ENCODE measurements at regions not wholly inside any gene's neighbourhood (a gene's known extent, or its start where the extent isn't known, plus 50 kb on each side); places are given as distances from the start of the nearest gene placed in this dataset.

DNA sequence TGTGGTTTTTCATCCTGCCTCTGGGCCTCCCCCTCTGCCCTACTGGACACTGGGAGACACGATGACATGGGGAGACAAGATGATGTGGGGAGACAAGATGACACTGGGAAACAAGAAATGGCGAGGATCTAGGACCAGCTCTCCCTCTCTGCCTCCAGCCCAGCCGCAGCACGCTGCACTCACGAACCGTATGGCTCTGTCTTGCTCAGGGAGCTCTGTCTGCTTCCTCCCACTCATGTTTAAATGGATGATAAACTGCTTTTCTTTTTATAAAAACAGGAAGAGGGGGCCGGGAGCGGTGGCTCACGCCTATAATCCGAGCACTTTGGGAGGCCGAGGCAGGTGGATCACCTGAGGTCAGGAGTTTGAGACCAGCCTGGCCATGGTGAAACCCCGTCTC lies 73.7 kb downstream of the SPATA31D1 start:
- DNase-seq (no peak), ATAC-seq (ENCODE audit: insufficient read depth, low FRiP score) (no peak)
- Histone ChIP-seq H3K9ac (ENCODE audit: insufficient read depth in 1 of 2, low read length in 2 of 2) (no peak overlapping the region), H3K9me3 (ENCODE audit: control insufficient read depth in 4 of 4, insufficient read depth in 3 of 4, low read length in 3 of 4) (no peaks in the 10 kb centered on the region), H3K4me1 (ENCODE audit: control insufficient read depth in 5 of 5, insufficient read depth in 5 of 5, low read length in 5 of 5) (no peaks in the 10 kb centered on the region), H3K4me3 (no peak overlapping the region), H3K27ac (ENCODE audit: low read depth in 1 of 2, low read length in 1 of 2) (no peak overlapping the region), H3K27me3 (ENCODE audit: control insufficient read depth in 3 of 3, insufficient read depth in 3 of 3, low read length in 2 of 3) (no peaks in the 10 kb centered on the region), H3K36me3 (ENCODE audit: control insufficient read depth in 4 of 4, insufficient read depth in 4 of 4, low read length in 4 of 4) (no peaks in the 10 kb centered on the region)
- TF ChIP-seq, protein P1, sequence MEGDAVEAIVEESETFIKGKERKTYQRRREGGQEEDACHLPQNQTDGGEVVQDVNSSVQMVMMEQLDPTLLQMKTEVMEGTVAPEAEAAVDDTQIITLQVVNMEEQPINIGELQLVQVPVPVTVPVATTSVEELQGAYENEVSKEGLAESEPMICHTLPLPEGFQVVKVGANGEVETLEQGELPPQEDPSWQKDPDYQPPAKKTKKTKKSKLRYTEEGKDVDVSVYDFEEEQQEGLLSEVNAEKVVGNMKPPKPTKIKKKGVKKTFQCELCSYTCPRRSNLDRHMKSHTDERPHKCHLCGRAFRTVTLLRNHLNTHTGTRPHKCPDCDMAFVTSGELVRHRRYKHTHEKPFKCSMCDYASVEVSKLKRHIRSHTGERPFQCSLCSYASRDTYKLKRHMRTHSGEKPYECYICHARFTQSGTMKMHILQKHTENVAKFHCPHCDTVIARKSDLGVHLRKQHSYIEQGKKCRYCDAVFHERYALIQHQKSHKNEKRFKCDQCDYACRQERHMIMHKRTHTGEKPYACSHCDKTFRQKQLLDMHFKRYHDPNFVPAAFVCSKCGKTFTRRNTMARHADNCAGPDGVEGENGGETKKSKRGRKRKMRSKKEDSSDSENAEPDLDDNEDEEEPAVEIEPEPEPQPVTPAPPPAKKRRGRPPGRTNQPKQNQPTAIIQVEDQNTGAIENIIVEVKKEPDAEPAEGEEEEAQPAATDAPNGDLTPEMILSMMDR (IDR thresholded peaks at IDR 0.05; ENCODE audit: control extremely low read depth, extremely low read depth) = no peak
- WGBS, 2 donors = 53 to 69% methylated on average over 11 to 12 of the region's 12 CpGs

DNA sequence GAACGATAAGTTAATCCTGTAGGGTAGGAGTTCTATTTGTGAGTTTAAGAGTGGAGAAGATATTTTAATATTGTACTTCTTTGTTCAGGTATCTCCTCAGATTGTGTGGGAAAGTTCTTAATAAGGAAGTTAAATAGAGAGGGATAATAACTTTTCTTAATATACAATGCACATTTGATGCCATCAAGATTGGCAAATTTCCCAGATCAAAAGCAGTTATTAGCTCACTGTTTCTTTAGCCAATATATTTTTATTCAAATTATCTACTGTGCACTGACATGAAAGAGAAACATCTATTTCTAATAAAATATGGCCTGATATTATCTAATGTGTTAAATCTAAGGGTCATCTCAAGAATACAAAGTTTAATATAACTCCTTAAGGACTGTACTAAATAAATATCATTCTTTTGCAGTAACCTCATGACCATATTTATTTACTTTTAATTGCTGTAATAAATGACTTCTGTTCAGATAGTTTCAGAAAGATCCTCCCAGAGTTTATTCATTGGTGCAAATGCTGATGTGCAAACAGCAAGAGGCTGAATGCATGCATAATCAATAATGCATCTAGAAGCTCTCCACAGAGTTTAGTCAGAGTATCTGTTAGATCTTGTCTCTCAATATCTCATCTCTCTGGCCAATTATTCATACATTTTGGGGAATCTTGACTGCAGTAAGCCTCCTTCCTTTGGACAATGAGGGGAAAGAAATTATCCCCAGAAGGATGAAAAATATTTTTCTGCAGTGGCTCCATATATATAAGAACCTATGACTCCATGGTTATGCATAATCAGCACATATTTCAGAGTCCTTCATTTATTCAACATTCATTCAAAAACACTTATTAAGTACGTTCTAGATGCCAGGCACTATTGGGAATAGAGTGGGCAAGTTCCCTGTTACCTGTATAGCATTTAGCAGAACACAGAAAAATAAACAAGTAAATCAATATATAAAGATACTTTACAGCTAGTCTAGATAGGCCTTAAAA lies 85.3 kb downstream of the SPATA31D1 start:
- ATAC-seq (ENCODE audit: insufficient read depth, low FRiP score) (no peak), DNase-seq (no peak)
- Histone ChIP-seq H3K9ac (ENCODE audit: insufficient read depth in 1 of 2, low read length in 2 of 2) (no peak overlapping the region), H3K9me3 (ENCODE audit: control insufficient read depth in 4 of 4, insufficient read depth in 3 of 4, low read length in 3 of 4) (peaks cover 0 to 3% (median 0%) of the 10 kb centered on the region in 4 donors), H3K4me3 (no peak overlapping the region), H3K27ac (ENCODE audit: low read depth in 1 of 2, low read length in 1 of 2) (no peak overlapping the region), H3K4me1 (ENCODE audit: control insufficient read depth in 5 of 5, insufficient read depth in 5 of 5, low read length in 5 of 5) (peaks cover 0 to 7% (median 0%) of the 10 kb centered on the region in 5 donors), H3K36me3 (ENCODE audit: control insufficient read depth in 4 of 4, insufficient read depth in 4 of 4, low read length in 4 of 4) (no peaks in the 10 kb centered on the region), H3K27me3 (ENCODE audit: control insufficient read depth in 3 of 3, insufficient read depth in 3 of 3, low read length in 2 of 3) (no peaks in the 10 kb centered on the region)
- TF ChIP-seq, protein P1 (IDR thresholded peaks at IDR 0.05; ENCODE audit: control extremely low read depth, extremely low read depth) = no peak
- 85 to 87% methylated on average over 2 of the region's 2 CpGs for WGBS, 2 donors

DNA sequence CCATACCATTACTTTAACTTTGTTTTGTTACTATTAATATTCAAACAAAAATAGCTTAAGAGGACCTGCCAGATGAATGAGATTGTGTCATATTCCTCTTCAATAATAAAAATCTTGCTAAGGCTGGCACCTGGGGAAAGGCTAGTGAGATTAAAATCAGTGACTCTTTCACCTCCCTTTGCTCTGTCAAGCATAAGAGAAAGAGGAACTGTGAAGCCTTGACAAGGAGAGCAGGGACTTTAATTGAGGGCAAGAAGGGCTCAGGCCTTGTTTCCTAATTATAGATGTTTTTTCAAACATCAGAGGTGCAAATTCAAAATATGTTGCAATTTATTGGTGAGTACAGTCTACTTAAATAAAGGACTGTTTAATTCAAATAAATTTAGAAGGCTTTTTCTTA lies 91.7 kb downstream of the SPATA31D1 start:
- DNase-seq (no peak), ATAC-seq (ENCODE audit: insufficient read depth, low FRiP score) (no peak)
- H3K9ac ChIP-seq (ENCODE audit: insufficient read depth in 1 of 2, low read length in 2 of 2) = no peak overlapping the region
- H3K9me3 ChIP-seq (ENCODE audit: control insufficient read depth in 4 of 4, insufficient read depth in 3 of 4, low read length in 3 of 4) = no peaks in the 10 kb centered on the region
- TF ChIP-seq, protein P1 (IDR thresholded peaks at IDR 0.05; ENCODE audit: control extremely low read depth, extremely low read depth) = no peak
- no peak overlapping the region for H3K27ac ChIP-seq (ENCODE audit: low read depth in 1 of 2, low read length in 1 of 2)
- no peak overlapping the region for H3K4me3 ChIP-seq
- no peaks in the 10 kb centered on the region for H3K36me3 ChIP-seq (ENCODE audit: control insufficient read depth in 4 of 4, insufficient read depth in 4 of 4, low read length in 4 of 4)
- H3K4me1 ChIP-seq (ENCODE audit: control insufficient read depth in 5 of 5, insufficient read depth in 5 of 5, low read length in 5 of 5) = peaks cover 0 to 20% (median 0%) of the 10 kb centered on the region in 5 donors
- H3K27me3 ChIP-seq (ENCODE audit: control insufficient read depth in 3 of 3, insufficient read depth in 3 of 3, low read length in 2 of 3) = no peaks in the 10 kb centered on the region

All from lung (tissue), 11 donors.